GM23338 (cell line): ENCODE measurements at regions not wholly inside any gene's neighbourhood (a gene's known extent, or its start where the extent isn't known, plus 50 kb on each side); places are given as distances from the start of the nearest gene placed in this dataset.
"Not testable (repeated sequence)": the region's sequence is repeated elsewhere in the genome, so short reads cannot be mapped to it uniquely, and the experiment has no call there.

Experiments used
- CREB1 ChIP-seq: fragments of 250-450 bp; sonication (Bioruptor Pico); IDR thresholded peaks from 2 replicates; pipeline ENCODE4 v1.5.0; 2020; ENCODE audit warnings: low read depth, mild to moderate bottlenecking, moderate library complexity
- CTCF ChIP-seq, 2 experiments: fragments of 200-600 bp in 1 of 2; sonication (generic) in 1 of 2; conservative IDR thresholded peaks; 2 replicates each; pipeline versions ENCODE4 v1.5.1 to v1.6.1; 2016 to 2017; ENCODE audit warnings: antibody characterized with exemption in 2 of 2, low read depth in 2 of 2, mild to moderate bottlenecking in 2 of 2, moderate library complexity in 1 of 2
- ETS1 ChIP-seq: IDR thresholded peaks from 2 replicates; pipeline ENCODE4 v1.6.1; 2016; ENCODE audit warnings: antibody characterized with exemption
- EZH2 ChIP-seq: fragments of 200-600 bp; sonication (generic); IDR thresholded peaks from one replicate; pipeline ENCODE4 v1.8.0; 2017; ENCODE audit warnings: antibody characterized with exemption, mild to moderate bottlenecking, low read depth; ENCODE audit not compliant: unreplicated experiment
- EZH2phosphoT487 ChIP-seq: fragments of 200-600 bp; sonication (generic); IDR thresholded peaks from one replicate; pipeline ENCODE4 v1.8.1; 2018; ENCODE audit warnings: antibody characterized with exemption; ENCODE audit not compliant: unreplicated experiment
- JUNB ChIP-seq: IDR thresholded peaks from one replicate; pipeline ENCODE4 v1.6.1; 2016; ENCODE audit warnings: antibody characterized with exemption; ENCODE audit not compliant: unreplicated experiment
- NANOG ChIP-seq: IDR thresholded peaks from 2 replicates; pipeline ENCODE4 v1.6.1; 2016; ENCODE audit warnings: antibody characterized with exemption, borderline replicate concordance
- POLR2AphosphoS5 ChIP-seq: IDR thresholded peaks from 2 replicates; pipeline ENCODE4 v1.6.1; 2016; ENCODE audit warnings: antibody characterized with exemption, low read depth
- REST ChIP-seq: IDR thresholded peaks from one replicate; pipeline ENCODE4 v1.6.1; 2018; ENCODE audit warnings: antibody characterized with exemption; ENCODE audit not compliant: unreplicated experiment
- STAT1 ChIP-seq: IDR thresholded peaks from one replicate; pipeline ENCODE4 v1.6.1; 2016; ENCODE audit warnings: antibody characterized with exemption; ENCODE audit not compliant: unreplicated experiment
- ZNF114 ChIP-seq: fragments of 250-450 bp; sonication (Bioruptor Pico); IDR thresholded peaks from 2 replicates; pipeline ENCODE4 v1.5.0; 2020; ENCODE audit warnings: mild to moderate bottlenecking, moderate library complexity
- ZNF331 ChIP-seq: fragments of 250-450 bp; sonication (Bioruptor Pico); IDR thresholded peaks from 2 replicates; pipeline ENCODE4 v1.5.0; 2020; ENCODE audit warnings: low read depth, mild to moderate bottlenecking, moderate library complexity
- ZNF462 ChIP-seq: fragments of 250-450 bp; sonication (Bioruptor Pico); IDR thresholded peaks from 2 replicates; pipeline ENCODE4 v1.5.0; 2020; ENCODE audit warnings: mild to moderate bottlenecking, moderate library complexity

- TF ChIP-seq CTCF (conservative IDR thresholded peaks at IDR 0.05; ENCODE audit: low read depth in 2 of 2); POLR2AphosphoS5; EZH2phosphoT487; EZH2; ZNF331 (CRISPR knock-in tag); ZNF462 (CRISPR knock-in tag); ZNF114; REST; ETS1; JUNB; CREB1 (CRISPR knock-in tag); NANOG; STAT1: not testable (repeated sequence)
Measured at GRCh38 chr7:150004843-150005242, 131.1 kb downstream of the ATP6V0E2 start.
